Mesodermal cell (in vitro differentiated cells): ENCODE measurements at regions not wholly inside any gene's neighbourhood (a gene's known extent, or its start where the extent isn't known, plus 50 kb on each side); places are given as distances from the start of the nearest gene placed in this dataset.

Experiments used
- H3K27ac ChIP-seq: 2 replicates; pipeline ENCODE4 v1.7.0; 2013; ENCODE audit warnings: mild to moderate bottlenecking, low read depth, low read length, moderate library complexity; ENCODE audit not compliant: severe bottlenecking
- H3K36me3 ChIP-seq: 2 replicates; pipeline ENCODE4 v1.7.1; 2013; ENCODE audit warnings: mild to moderate bottlenecking, low read length, moderate library complexity; ENCODE audit not compliant: control insufficient read depth, insufficient read depth
- H3K4me1 ChIP-seq: one replicate; pipeline ENCODE4 v1.7.1; 2013; ENCODE audit warnings: mild to moderate bottlenecking, low read length; ENCODE audit not compliant: insufficient read depth, control insufficient read depth, poor library complexity, severe bottlenecking
- H3K4me3 ChIP-seq: 2 replicates; pipeline ENCODE4 v1.7.0; 2013; ENCODE audit warnings: low read length, control low read depth, mild to moderate bottlenecking; ENCODE audit not compliant: insufficient read depth, poor library complexity, severe bottlenecking; ENCODE audit errors: extremely low read depth
- H3K9me3 ChIP-seq: 2 replicates; pipeline ENCODE4 v1.7.1; 2013; ENCODE audit warnings: mild to moderate bottlenecking, low read length, moderate library complexity; ENCODE audit not compliant: control insufficient read depth
- WGBS, 2 experiments: methylation state at CpG; one replicate each; pipeline ENCODE4 v1.1.5; 2013; ENCODE audit warnings: missing lambda C conversion rate in 2 of 2; ENCODE audit not compliant: insufficient coverage in 2 of 2; 5-methylcytosine and 5-hydroxymethylcytosine counted together

GRCh38 chr19:30293051-30293785 lies 79.0 kb upstream of the ZNF536 start:
- no peaks in the 10 kb centered on the region for H3K36me3 ChIP-seq
- H3K4me3 ChIP-seq, result no peak overlapping the region
- WGBS, 2 experiments, result 86 to 93% methylated on average over 8 of the region's 15 CpGs
- no peak overlapping the region for H3K27ac ChIP-seq
- H3K4me1 ChIP-seq, result no peaks in the 10 kb centered on the region
- no peaks in the 10 kb centered on the region for H3K9me3 ChIP-seq

- H3K4me3 ChIP-seq, result no peak overlapping the region
- WGBS, 2 experiments, result 90 to 92% methylated on average over 6 of the region's 9 CpGs
- H3K27ac ChIP-seq, result no peak overlapping the region
- H3K4me1 ChIP-seq, result no peaks in the 10 kb centered on the region
- no peaks in the 10 kb centered on the region for H3K9me3 ChIP-seq
- H3K36me3 ChIP-seq, result no peaks in the 10 kb centered on the region
Measured at GRCh38 chr19:30297969-30298368, 74.2 kb upstream of the ZNF536 start.

GRCh38 chr19:30303131-30303654 lies 69.0 kb upstream of the ZNF536 start:
- 91 to 93% methylated on average over 7 to 8 of the region's 10 CpGs for WGBS, 2 experiments
- no peaks in the 10 kb centered on the region for H3K9me3 ChIP-seq
- H3K4me3 ChIP-seq, result no peak overlapping the region
- H3K4me1 ChIP-seq, result peaks cover 3% of the 10 kb centered on the region
- no peak overlapping the region for H3K27ac ChIP-seq
- no peaks in the 10 kb centered on the region for H3K36me3 ChIP-seq

GRCh38 chr19:30304540-30304939 lies 67.6 kb upstream of the ZNF536 start:
- no peaks in the 10 kb centered on the region for H3K36me3 ChIP-seq
- 75 to 86% methylated on average over 3 to 5 of the region's 6 CpGs for WGBS, 2 experiments
- no peak overlapping the region for H3K27ac ChIP-seq
- H3K4me3 ChIP-seq, result no peak overlapping the region
- no peaks in the 10 kb centered on the region for H3K9me3 ChIP-seq
- peaks cover 3% of the 10 kb centered on the region for H3K4me1 ChIP-seq

GRCh38 chr19:30305346-30306060 lies 66.7 kb upstream of the ZNF536 start:
- Histone ChIP-seq H3K4me1 (peaks cover 3% of the 10 kb centered on the region), H3K4me3 (no peak overlapping the region), H3K9me3 (no peaks in the 10 kb centered on the region), H3K36me3 (no peaks in the 10 kb centered on the region), H3K27ac (no peak overlapping the region)
- WGBS, 2 experiments, result 86 to 88% methylated on average over 4 to 8 of the region's 9 CpGs

- H3K27ac ChIP-seq, result no peak overlapping the region
- no peak overlapping the region for H3K4me3 ChIP-seq
- H3K4me1 ChIP-seq, result peaks cover 3% of the 10 kb centered on the region
- 89 to 97% methylated on average over 10 of the region's 13 CpGs for WGBS, 2 experiments
- H3K9me3 ChIP-seq, result no peaks in the 10 kb centered on the region
- no peaks in the 10 kb centered on the region for H3K36me3 ChIP-seq
Measured at GRCh38 chr19:30307191-30307974, 64.8 kb upstream of the ZNF536 start.

- Histone ChIP-seq H3K4me1 (peaks cover 3% of the 10 kb centered on the region), H3K9me3 (no peaks in the 10 kb centered on the region), H3K36me3 (no peaks in the 10 kb centered on the region), H3K4me3 (no peak overlapping the region), H3K27ac (no peak overlapping the region)
- WGBS, 2 experiments, result 96 to 98% methylated on average over 3 to 4 of the region's 6 CpGs
Measured at GRCh38 chr19:30309176-30309575, 63.0 kb upstream of the ZNF536 start.

GRCh38 chr19:30309905-30310601 lies 62.1 kb upstream of the ZNF536 start:
- H3K27ac ChIP-seq, result no peak overlapping the region
- peaks cover 3% of the 10 kb centered on the region for H3K4me1 ChIP-seq
- H3K9me3 ChIP-seq, result no peaks in the 10 kb centered on the region
- H3K36me3 ChIP-seq, result no peaks in the 10 kb centered on the region
- no peak overlapping the region for H3K4me3 ChIP-seq
- WGBS, 2 experiments, result 88 to 91% methylated on average over 7 to 10 of the region's 14 CpGs

- Histone ChIP-seq H3K27ac (no peak overlapping the region), H3K9me3 (no peaks in the 10 kb centered on the region), H3K4me1 (peaks cover 3% of the 10 kb centered on the region), H3K36me3 (no peaks in the 10 kb centered on the region), H3K4me3 (no peak overlapping the region)
- WGBS, 2 experiments, result 89 to 90% methylated on average over 11 to 14 of the region's 16 CpGs
Measured at GRCh38 chr19:30310602-30311263, 61.5 kb upstream of the ZNF536 start.

- no peaks in the 10 kb centered on the region for H3K9me3 ChIP-seq
- WGBS, 2 experiments, result 94 to 96% methylated on average over 5 to 6 of the region's 7 CpGs
- H3K4me3 ChIP-seq, result no peak overlapping the region
- H3K27ac ChIP-seq, result no peak overlapping the region
- no peaks in the 10 kb centered on the region for H3K4me1 ChIP-seq
- H3K36me3 ChIP-seq, result no peaks in the 10 kb centered on the region
Measured at GRCh38 chr19:30311911-30312310, 60.3 kb upstream of the ZNF536 start.
